IMR-90 (cell line): ENCODE measurements at regions not wholly inside any gene's neighbourhood (a gene's known extent, or its start where the extent isn't known, plus 50 kb on each side); places are given as distances from the start of the nearest gene placed in this dataset.

Source experiments
- ATAC-seq: fragments of 200-7000 bp; cut with Tn5 transposase; 2 replicates; pipeline ENCODE4 v1.9.1; 2020; ENCODE audit warnings: low read depth, mild to moderate bottlenecking, moderate library complexity
- BruUV-seq: library from RNA; stranded (reverse); fragments of 400-500 nt; replicated peaks from 2 replicates; lab custom pipeline; 2021; lab: Mats Ljungman, UMichigan
- CTCF ChIA-PET: fragments of 300-600 bp; formaldehyde crosslinking; extraction: SDS; loops from one replicate; lab custom pipeline; 2021; ENCODE audit warnings: antibody characterized with exemption; lab: Yijun Ruan, JAX
- POLR2A ChIA-PET: fragments of 300-600 bp; sonication (Branson Sonifier 250); formaldehyde crosslinking; loops from one replicate; lab custom pipeline; 2022; ENCODE audit warnings: antibody characterized with exemption; ENCODE audit not compliant: unreplicated experiment; lab: Charles Lee
- DNase-seq: peaks from one replicate; pipeline ENCODE4 v3.0.0; 2013
- H2AFZ ChIP-seq: replicated peaks from 2 replicates; pipeline ENCODE3; 2013; ENCODE audit warnings: low read length, mild to moderate bottlenecking; ENCODE audit not compliant: poor library complexity
- H2AK5ac ChIP-seq: 2 replicates; pipeline ENCODE4 v1.6.1; 2013; ENCODE audit warnings: low read depth, low read length, inconsistent platforms
- H2AK9ac ChIP-seq: replicated peaks from 2 replicates; pipeline ENCODE3; 2013; ENCODE audit warnings: mild to moderate bottlenecking, low read depth, low read length, moderate library complexity; ENCODE audit not compliant: poor library complexity
- H2BK120ac ChIP-seq: 2 replicates; pipeline ENCODE4 v1.6.1; 2013; ENCODE audit warnings: low read depth, low read length, inconsistent platforms
- H2BK15ac ChIP-seq: 3 replicates; pipeline ENCODE4 v1.6.1; 2013; ENCODE audit warnings: low read depth, low read length, inconsistent platforms
- H2BK20ac ChIP-seq: 2 replicates; pipeline ENCODE4 v1.6.1; 2013; ENCODE audit warnings: low read depth, mild to moderate bottlenecking, inconsistent platforms, low read length, moderate library complexity
- H2BK5ac ChIP-seq: 2 replicates; pipeline ENCODE4 v1.6.1; 2013; ENCODE audit warnings: mild to moderate bottlenecking, low read depth, low read length, inconsistent platforms; ENCODE audit not compliant: poor library complexity, severe bottlenecking
- H3K14ac ChIP-seq: replicated peaks from 2 replicates; pipeline ENCODE4 v1.6.1; 2013; ENCODE audit warnings: low read depth, low read length, inconsistent platforms
- H3K18ac ChIP-seq: 2 replicates; pipeline ENCODE4 v1.6.1; 2013; ENCODE audit warnings: low read depth, low read length, control low read depth
- H3K23ac ChIP-seq: 2 replicates; pipeline ENCODE4 v1.6.1; 2013; ENCODE audit warnings: low read depth, low read length, inconsistent platforms
- H3K27ac ChIP-seq: 2 replicates; pipeline ENCODE4 v1.5.1; 2013; ENCODE audit warnings: mild to moderate bottlenecking, control low read depth, low read length; ENCODE audit not compliant: insufficient read depth
- H3K27me3 ChIP-seq: 2 replicates; pipeline ENCODE4 v1.6.1; 2013; ENCODE audit warnings: low read length; ENCODE audit not compliant: control insufficient read depth, insufficient read depth
- H3K36me3 ChIP-seq: 2 replicates; pipeline ENCODE4 v1.6.1; 2013; ENCODE audit warnings: low read length, mixed read lengths; ENCODE audit not compliant: control insufficient read depth, insufficient read depth
- H3K4ac ChIP-seq: 2 replicates; pipeline ENCODE4 v1.6.1; 2013; ENCODE audit warnings: low read depth, low read length, inconsistent platforms
- H3K4me1 ChIP-seq: 2 replicates; pipeline ENCODE4 v1.6.1; 2013; ENCODE audit warnings: low read length, mixed read lengths; ENCODE audit not compliant: control insufficient read depth, insufficient read depth
- H3K4me2 ChIP-seq: 2 replicates; pipeline ENCODE4 v1.6.1; 2013; ENCODE audit warnings: low read depth, mild to moderate bottlenecking, control low read depth, low read length, moderate library complexity
- H3K4me3 ChIP-seq: 2 replicates; pipeline ENCODE4 v1.5.1; 2013; ENCODE audit warnings: low read depth, mild to moderate bottlenecking, control low read depth, low read length, moderate library complexity; ENCODE audit not compliant: insufficient read depth
- H3K56ac ChIP-seq: 2 replicates; pipeline ENCODE4 v1.6.1; 2013; ENCODE audit warnings: low read length, inconsistent platforms; ENCODE audit not compliant: insufficient read depth; ENCODE audit errors: extremely low read depth
- H3K79me1 ChIP-seq, 2 experiments: 2 replicates each; pipeline ENCODE4 v1.6.1; 2013; ENCODE audit warnings: low read length in 2 of 2, inconsistent platforms in 1 of 2, low read depth in 1 of 2
- H3K9ac ChIP-seq: 2 replicates; pipeline ENCODE4 v1.6.1; 2013; ENCODE audit warnings: low read depth, low read length, control low read depth
- H3K9me1 ChIP-seq: 2 replicates; pipeline ENCODE4 v1.6.1; 2013; ENCODE audit warnings: low read length, inconsistent platforms; ENCODE audit not compliant: insufficient read depth
- H3K9me3 ChIP-seq: 2 replicates; pipeline ENCODE4 v1.6.1; 2013; ENCODE audit warnings: low read length; ENCODE audit not compliant: control insufficient read depth, insufficient read depth
- H4K20me1 ChIP-seq: 2 replicates; pipeline ENCODE4 v1.6.1; 2013; ENCODE audit warnings: low read length, inconsistent platforms; ENCODE audit not compliant: insufficient read depth
- H4K5ac ChIP-seq: 2 replicates; pipeline ENCODE4 v1.6.1; 2013; ENCODE audit warnings: mild to moderate bottlenecking, low read depth, low read length, control low read depth
- H4K8ac ChIP-seq, 2 experiments: 2 replicates each; pipeline ENCODE4 v1.6.1; 2013; ENCODE audit warnings: low read depth in 2 of 2, low read length in 2 of 2, control low read depth in 1 of 2, inconsistent platforms in 1 of 2
- H4K91ac ChIP-seq: 2 replicates; pipeline ENCODE4 v1.6.1; 2013; ENCODE audit warnings: low read depth, low read length, inconsistent platforms; ENCODE audit not compliant: insufficient read depth
- BHLHE40 ChIP-seq: fragments of 150-350 bp; IDR thresholded peaks from 2 replicates; pipeline ENCODE4 v1.6.1; 2016; ENCODE audit warnings: mild to moderate bottlenecking, low read depth, low read length
- CEBPB ChIP-seq: IDR thresholded peaks from 2 replicates; pipeline ENCODE4 v1.6.1; 2012; ENCODE audit warnings: low read depth, low read length, improper control_type of control experiment
- CHD1 ChIP-seq: IDR thresholded peaks from 2 replicates; pipeline ENCODE4 v1.6.1; 2012; ENCODE audit warnings: low read depth, low read length, improper control_type of control experiment
- ELK1 ChIP-seq: fragments of 150-350 bp; IDR thresholded peaks from 2 replicates; pipeline ENCODE4 v1.6.1; 2016; ENCODE audit warnings: low read depth, mild to moderate bottlenecking, low read length, moderate library complexity, borderline replicate concordance
- FOS ChIP-seq: fragments of 150-350 bp; IDR thresholded peaks from 2 replicates; pipeline ENCODE4 v1.6.1; 2016; ENCODE audit warnings: low read depth, low read length
- MAFK ChIP-seq: IDR thresholded peaks from 2 replicates; pipeline ENCODE4 v1.6.1; 2012; ENCODE audit warnings: low read depth, low read length, improper control_type of control experiment
- MAZ ChIP-seq: IDR thresholded peaks from 2 replicates; pipeline ENCODE4 v1.6.1; 2012; ENCODE audit warnings: low read depth, mild to moderate bottlenecking, low read length, improper control_type of control experiment, moderate library complexity, borderline replicate concordance
- MXI1 ChIP-seq: IDR thresholded peaks from 2 replicates; pipeline ENCODE4 v1.6.1; 2012; ENCODE audit warnings: low read depth, mild to moderate bottlenecking, low read length, moderate library complexity, borderline replicate concordance
- NFE2L2 ChIP-seq: fragments of 150-350 bp; IDR thresholded peaks from 2 replicates; pipeline ENCODE4 v1.6.1; 2016; ENCODE audit warnings: low read depth, mild to moderate bottlenecking, low read length
- POLR2A ChIP-seq: IDR thresholded peaks from 2 replicates; pipeline ENCODE4 v1.6.1; 2012; ENCODE audit warnings: mild to moderate bottlenecking, low read depth, low read length
- RAD21 ChIP-seq: IDR thresholded peaks from 2 replicates; pipeline ENCODE4 v1.6.1; 2012; ENCODE audit warnings: low read length, improper control_type of control experiment
- RCOR1 ChIP-seq: IDR thresholded peaks from 2 replicates; pipeline ENCODE4 v1.6.1; 2012; ENCODE audit warnings: mild to moderate bottlenecking, low read length, improper control_type of control experiment; ENCODE audit not compliant: insufficient replicate concordance
- RFX5 ChIP-seq: IDR thresholded peaks from 2 replicates; pipeline ENCODE4 v1.8.0; 2012; ENCODE audit warnings: low read depth, mild to moderate bottlenecking, low read length, moderate library complexity
- SMC3 ChIP-seq: fragments of 150-350 bp; IDR thresholded peaks from 2 replicates; pipeline ENCODE4 v1.6.1; 2016; ENCODE audit warnings: low read depth, mild to moderate bottlenecking, antibody characterized with exemption, low read length, moderate library complexity
- WGBS, 2 experiments: methylation state at CpG; one replicate each; pipeline versions ENCODE4 v1.1.5 to v1.1.7; 2013; ENCODE audit warnings: missing lambda C conversion rate in 2 of 2; ENCODE audit not compliant: insufficient read length in 1 of 2; ENCODE audit errors: extremely low coverage in 2 of 2; 5-methylcytosine and 5-hydroxymethylcytosine counted together
- dilution Hi-C: fragments of 300-500 bp; cut with HindIII; formaldehyde crosslinking; loops from one replicate; pipeline ENCODE4 v1.14.3; 2018; ENCODE audit warnings: low sequenced_read_pairs; ENCODE audit not compliant: unreplicated experiment
- in situ Hi-C: fragments of 300-500 bp; cut with MboI; formaldehyde crosslinking; loops from 3 replicates; pipeline ENCODE4 v1.14.3; 2019; ENCODE audit warnings: low sequenced_read_pairs, inconsistent platforms, mixed read lengths
- intact Hi-C: fragments of 100-400 bp; cut with micrococcal nuclease; formaldehyde crosslinking; loops from 2 replicates; pipeline ENCODE4 v1.10.0; 2022
- TF ChIP-seq, protein P1 (sequence below): conservative IDR thresholded peaks from 2 replicates; pipeline ENCODE4 v1.5.1; 2012; ENCODE audit warnings: mild to moderate bottlenecking, low read depth, low read length, improper control_type of control experiment
- TF ChIP-seq, protein P2 (sequence below): fragments of 150-350 bp; IDR thresholded peaks from 2 replicates; pipeline ENCODE4 v1.6.1; 2017; ENCODE audit warnings: mild to moderate bottlenecking, antibody characterized with exemption, low read length, low read depth

DNA sequence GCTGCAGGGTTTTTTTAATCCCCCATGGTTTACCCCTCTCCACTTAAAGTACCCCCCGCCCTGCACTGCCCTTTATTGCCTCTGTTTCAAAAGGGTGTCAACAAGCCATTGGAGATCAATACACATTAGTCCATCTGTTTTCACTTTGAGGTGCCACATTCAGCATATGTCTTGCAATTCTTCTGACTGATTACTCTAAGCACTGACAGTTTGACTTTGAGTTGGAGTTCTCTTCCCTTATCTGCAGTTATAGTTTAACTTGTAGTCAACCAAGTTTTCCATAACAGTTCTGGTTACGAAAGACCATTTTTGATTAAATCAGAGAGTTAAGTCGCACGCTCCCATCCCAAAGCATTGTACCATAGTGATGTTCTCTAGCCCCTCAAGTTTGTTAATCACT lies 260.8 kb upstream of the TBX3 start:
- H3K56ac ChIP-seq, result no peak overlapping the region
- peaks cover 3% of the 10 kb centered on the region for H3K9me1 ChIP-seq
- H3K23ac ChIP-seq, result no peak overlapping the region
- ChIA-PET CTCF (no interaction called here), POLR2A (no interaction called here)
- ATAC-seq, result no peak
- no peak overlapping the region for H3K18ac ChIP-seq
- TF ChIP-seq RCOR1 (no peak), MAZ (no peak), RFX5 (no peak), RAD21 (no peak), MAFK (no peak), SMC3 (no peak), CHD1 (no peak), MXI1 (no peak), NFE2L2 (no peak), ELK1 (no peak), POLR2A (no peak), FOS (no peak), BHLHE40 (no peak), CEBPB (no peak)
- TF ChIP-seq, protein P1, sequence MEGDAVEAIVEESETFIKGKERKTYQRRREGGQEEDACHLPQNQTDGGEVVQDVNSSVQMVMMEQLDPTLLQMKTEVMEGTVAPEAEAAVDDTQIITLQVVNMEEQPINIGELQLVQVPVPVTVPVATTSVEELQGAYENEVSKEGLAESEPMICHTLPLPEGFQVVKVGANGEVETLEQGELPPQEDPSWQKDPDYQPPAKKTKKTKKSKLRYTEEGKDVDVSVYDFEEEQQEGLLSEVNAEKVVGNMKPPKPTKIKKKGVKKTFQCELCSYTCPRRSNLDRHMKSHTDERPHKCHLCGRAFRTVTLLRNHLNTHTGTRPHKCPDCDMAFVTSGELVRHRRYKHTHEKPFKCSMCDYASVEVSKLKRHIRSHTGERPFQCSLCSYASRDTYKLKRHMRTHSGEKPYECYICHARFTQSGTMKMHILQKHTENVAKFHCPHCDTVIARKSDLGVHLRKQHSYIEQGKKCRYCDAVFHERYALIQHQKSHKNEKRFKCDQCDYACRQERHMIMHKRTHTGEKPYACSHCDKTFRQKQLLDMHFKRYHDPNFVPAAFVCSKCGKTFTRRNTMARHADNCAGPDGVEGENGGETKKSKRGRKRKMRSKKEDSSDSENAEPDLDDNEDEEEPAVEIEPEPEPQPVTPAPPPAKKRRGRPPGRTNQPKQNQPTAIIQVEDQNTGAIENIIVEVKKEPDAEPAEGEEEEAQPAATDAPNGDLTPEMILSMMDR, result no peak
- TF ChIP-seq, protein P2, sequence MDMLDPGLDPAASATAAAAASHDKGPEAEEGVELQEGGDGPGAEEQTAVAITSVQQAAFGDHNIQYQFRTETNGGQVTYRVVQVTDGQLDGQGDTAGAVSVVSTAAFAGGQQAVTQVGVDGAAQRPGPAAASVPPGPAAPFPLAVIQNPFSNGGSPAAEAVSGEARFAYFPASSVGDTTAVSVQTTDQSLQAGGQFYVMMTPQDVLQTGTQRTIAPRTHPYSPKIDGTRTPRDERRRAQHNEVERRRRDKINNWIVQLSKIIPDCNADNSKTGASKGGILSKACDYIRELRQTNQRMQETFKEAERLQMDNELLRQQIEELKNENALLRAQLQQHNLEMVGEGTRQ, result no peak
- H3K27ac ChIP-seq, result no peak overlapping the region
- DNase-seq, result no peak
- intact Hi-C loops, result no loop called here
- H3K4me1 ChIP-seq, result no peaks in the 10 kb centered on the region
- no peak overlapping the region for H3K4ac ChIP-seq
- no peaks in the 10 kb centered on the region for H3K27me3 ChIP-seq
- H4K8ac ChIP-seq, result no peak overlapping the region
- H2AFZ ChIP-seq, result no peak overlapping the region
- in situ Hi-C loops, result no loop called here
- no peak overlapping the region for H3K9ac ChIP-seq
- WGBS, 2 experiments, result no CpG with 5 or more reads among the region's 4 CpGs
- no peak overlapping the region for H3K14ac ChIP-seq
- H4K20me1 ChIP-seq, result no peaks in the 10 kb centered on the region
- H3K4me3 ChIP-seq, result no peak overlapping the region
- no peak overlapping the region for H3K4me2 ChIP-seq
- no peaks in the 10 kb centered on the region for H3K36me3 ChIP-seq
- H2AK5ac ChIP-seq, result no peak overlapping the region
- H2BK20ac ChIP-seq, result no peak overlapping the region
- H3K9me3 ChIP-seq, result no peaks in the 10 kb centered on the region; the same call in 1 of the 2 replicates
- H4K5ac ChIP-seq, result no peak overlapping the region
- no peak overlapping the region for H2BK5ac ChIP-seq
- no peak overlapping the region for H2BK120ac ChIP-seq
- no peak overlapping the region for H2BK15ac ChIP-seq
- H4K91ac ChIP-seq, result no peak overlapping the region
- H2AK9ac ChIP-seq, result no peak overlapping the region
- BruUV-seq, result no TSS peak
- dilution Hi-C loops, result no loop called here
- H3K79me1 ChIP-seq, result no peaks in the 10 kb centered on the region
